ENCODE measurements at regions not wholly inside any gene's neighbourhood (a gene's known extent, or its start where the extent isn't known, plus 50 kb on each side); places are given as distances from the start of the nearest gene placed in this dataset.

- TF ChIP-seq, protein P1, sequence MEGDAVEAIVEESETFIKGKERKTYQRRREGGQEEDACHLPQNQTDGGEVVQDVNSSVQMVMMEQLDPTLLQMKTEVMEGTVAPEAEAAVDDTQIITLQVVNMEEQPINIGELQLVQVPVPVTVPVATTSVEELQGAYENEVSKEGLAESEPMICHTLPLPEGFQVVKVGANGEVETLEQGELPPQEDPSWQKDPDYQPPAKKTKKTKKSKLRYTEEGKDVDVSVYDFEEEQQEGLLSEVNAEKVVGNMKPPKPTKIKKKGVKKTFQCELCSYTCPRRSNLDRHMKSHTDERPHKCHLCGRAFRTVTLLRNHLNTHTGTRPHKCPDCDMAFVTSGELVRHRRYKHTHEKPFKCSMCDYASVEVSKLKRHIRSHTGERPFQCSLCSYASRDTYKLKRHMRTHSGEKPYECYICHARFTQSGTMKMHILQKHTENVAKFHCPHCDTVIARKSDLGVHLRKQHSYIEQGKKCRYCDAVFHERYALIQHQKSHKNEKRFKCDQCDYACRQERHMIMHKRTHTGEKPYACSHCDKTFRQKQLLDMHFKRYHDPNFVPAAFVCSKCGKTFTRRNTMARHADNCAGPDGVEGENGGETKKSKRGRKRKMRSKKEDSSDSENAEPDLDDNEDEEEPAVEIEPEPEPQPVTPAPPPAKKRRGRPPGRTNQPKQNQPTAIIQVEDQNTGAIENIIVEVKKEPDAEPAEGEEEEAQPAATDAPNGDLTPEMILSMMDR (IDR thresholded peaks at IDR 0.05), result no peak
- no peak for TF ChIP-seq POLR2A (IDR thresholded peaks at IDR 0.05)
Measured at GRCh38 chr17:14739656-14740431, 439.0 kb downstream of the HS3ST3B1 start.

Data from uterus (tissue), 2 donors.